ENCODE measurements at regions not wholly inside any gene's neighbourhood (a gene's known extent, or its start where the extent isn't known, plus 50 kb on each side); places are given as distances from the start of the nearest gene placed in this dataset.

- H3K36me3 Mint-ChIP-seq (ENCODE audit: unreplicated experiment) = peaks cover 9% of the 10 kb centered on the region
- H3K27ac Mint-ChIP-seq (ENCODE audit: unreplicated experiment) = no peak overlapping the region
- H3K4me3 Mint-ChIP-seq (ENCODE audit: unreplicated experiment) = no peak overlapping the region
- H3K9me3 Mint-ChIP-seq (ENCODE audit: unreplicated experiment) = peaks cover 36% of the 10 kb centered on the region
- no peak for TF ChIP-seq CTCF (IDR thresholded peaks at IDR 0.05)
- DNase-seq (ENCODE audit: extremely low spot score, unreplicated experiment) = no peak
- peaks cover 35% of the 10 kb centered on the region for H3K27me3 Mint-ChIP-seq (ENCODE audit: unreplicated experiment)
- H3K4me1 Mint-ChIP-seq (ENCODE audit: unreplicated experiment) = no peaks in the 10 kb centered on the region
Observed at GRCh38 chr11:11056316-11056715, 198.5 kb upstream of the ZBED5 start.

- no peak for DNase-seq (ENCODE audit: extremely low spot score, unreplicated experiment)
- Mint-ChIP-seq H3K27me3 (ENCODE audit: unreplicated experiment) (peaks cover 17% of the 10 kb centered on the region), H3K4me1 (ENCODE audit: unreplicated experiment) (no peaks in the 10 kb centered on the region), H3K4me3 (ENCODE audit: unreplicated experiment) (no peak overlapping the region), H3K27ac (ENCODE audit: unreplicated experiment) (no peak overlapping the region), H3K36me3 (ENCODE audit: unreplicated experiment) (no peaks in the 10 kb centered on the region), H3K9me3 (ENCODE audit: unreplicated experiment) (peaks cover 14% of the 10 kb centered on the region)
- no peak for TF ChIP-seq CTCF (IDR thresholded peaks at IDR 0.05)
Observed at GRCh38 chr11:11047851-11048610, 190.2 kb upstream of the ZBED5 start.

- Mint-ChIP-seq H3K27me3 (ENCODE audit: unreplicated experiment) (peaks cover 10% of the 10 kb centered on the region), H3K4me1 (ENCODE audit: unreplicated experiment) (no peaks in the 10 kb centered on the region), H3K9me3 (ENCODE audit: unreplicated experiment) (peaks cover 7% of the 10 kb centered on the region), H3K4me3 (ENCODE audit: unreplicated experiment) (no peak overlapping the region), H3K27ac (ENCODE audit: unreplicated experiment) (no peak overlapping the region), H3K36me3 (ENCODE audit: unreplicated experiment) (no peaks in the 10 kb centered on the region)
- no peak for TF ChIP-seq CTCF (IDR thresholded peaks at IDR 0.05)
- DNase-seq (ENCODE audit: extremely low spot score, unreplicated experiment) = no peak
Observed at GRCh38 chr11:11046781-11047180, 188.9 kb upstream of the ZBED5 start.

- Mint-ChIP-seq H3K27me3 (ENCODE audit: unreplicated experiment) (peaks cover 4% of the 10 kb centered on the region), H3K4me3 (ENCODE audit: unreplicated experiment) (no peak overlapping the region), H3K36me3 (ENCODE audit: unreplicated experiment) (no peaks in the 10 kb centered on the region), H3K9me3 (ENCODE audit: unreplicated experiment) (peaks cover 6% of the 10 kb centered on the region), H3K4me1 (ENCODE audit: unreplicated experiment) (no peaks in the 10 kb centered on the region), H3K27ac (ENCODE audit: unreplicated experiment) (no peak overlapping the region)
- TF ChIP-seq CTCF (IDR thresholded peaks at IDR 0.05) = no peak
- no peak for DNase-seq (ENCODE audit: extremely low spot score, unreplicated experiment)
Observed at GRCh38 chr11:11045156-11045930, 187.5 kb upstream of the ZBED5 start.

- no peak for TF ChIP-seq CTCF (IDR thresholded peaks at IDR 0.05)
- no peak for DNase-seq (ENCODE audit: extremely low spot score, unreplicated experiment)
- Mint-ChIP-seq H3K27me3 (ENCODE audit: unreplicated experiment) (peaks cover 4% of the 10 kb centered on the region), H3K4me3 (ENCODE audit: unreplicated experiment) (no peak overlapping the region), H3K9me3 (ENCODE audit: unreplicated experiment) (no peaks in the 10 kb centered on the region), H3K36me3 (ENCODE audit: unreplicated experiment) (no peaks in the 10 kb centered on the region), H3K27ac (ENCODE audit: unreplicated experiment) (no peak overlapping the region), H3K4me1 (ENCODE audit: unreplicated experiment) (no peaks in the 10 kb centered on the region)
Observed at GRCh38 chr11:11044137-11044855, 186.4 kb upstream of the ZBED5 start.

All from osteocyte (in vitro differentiated cells).